WTC11 (cell line): ENCODE measurements at regions not wholly inside any gene's neighbourhood (a gene's known extent, or its start where the extent isn't known, plus 50 kb on each side); places are given as distances from the start of the nearest gene placed in this dataset.

Source experiments
- ELF4 ChIP-seq: sonication (generic); formaldehyde crosslinking; IDR thresholded peaks from 2 replicates; pipeline ENCODE4 v1.8.1; 2022; ENCODE audit warnings: low read depth, mild to moderate bottlenecking, moderate library complexity, missing genetic modification reagents
- FOXP1 ChIP-seq: sonication (generic); formaldehyde crosslinking; IDR thresholded peaks from 2 replicates; pipeline ENCODE4 v1.8.0; 2022; ENCODE audit warnings: missing genetic modification reagents, mild to moderate bottlenecking, moderate library complexity, borderline replicate concordance
- NFATC4 ChIP-seq: fragments of 250-450 bp; sonication (Bioruptor Pico); IDR thresholded peaks from 2 replicates; pipeline ENCODE4 v1.9.0; 2021; ENCODE audit warnings: mild to moderate bottlenecking
- NFYB ChIP-seq: sonication (generic); formaldehyde crosslinking; conservative IDR thresholded peaks from 2 replicates; pipeline ENCODE4 v1.8.0; 2022; ENCODE audit warnings: low read depth, missing genetic modification reagents
- NR1H2 ChIP-seq: sonication (generic); formaldehyde crosslinking; IDR thresholded peaks from 2 replicates; pipeline ENCODE4 v1.9.0; 2021; ENCODE audit warnings: mild to moderate bottlenecking, moderate library complexity, missing genetic modification reagents
- NR3C1 ChIP-seq: sonication (generic); formaldehyde crosslinking; conservative IDR thresholded peaks from 2 replicates; pipeline ENCODE4 v1.8.1; 2023; ENCODE audit warnings: low read depth, mild to moderate bottlenecking, missing genetic modification reagents
- TCF7 ChIP-seq: sonication (generic); formaldehyde crosslinking; IDR thresholded peaks from 2 replicates; pipeline ENCODE4 v1.8.0; 2022; ENCODE audit warnings: mild to moderate bottlenecking, low read depth, missing genetic modification reagents, moderate library complexity
- TEAD4 ChIP-seq: sonication (generic); formaldehyde crosslinking; IDR thresholded peaks from 2 replicates; pipeline ENCODE4 v1.8.0; 2022; ENCODE audit warnings: mild to moderate bottlenecking, missing genetic modification reagents
- TF ChIP-seq, protein P1 (sequence below): fragments of 200-600 bp; IDR thresholded peaks from 2 replicates; pipeline ENCODE4 v1.8.0; 2022; ENCODE audit warnings: antibody characterized with exemption
- TF ChIP-seq, protein P2 (sequence below): sonication (generic); formaldehyde crosslinking; IDR thresholded peaks from 2 replicates; pipeline ENCODE4 v1.8.1; 2022; ENCODE audit warnings: mild to moderate bottlenecking, missing genetic modification reagents, moderate library complexity, borderline replicate concordance
- TF ChIP-seq, protein P3 (sequence below): fragments of 250-450 bp; sonication (Bioruptor Pico); IDR thresholded peaks from 2 replicates; pipeline ENCODE4 v1.9.0; 2021; ENCODE audit warnings: mild to moderate bottlenecking
- TF ChIP-seq, protein P4 (sequence below): sonication (generic); formaldehyde crosslinking; IDR thresholded peaks from 2 replicates; pipeline ENCODE4 v1.8.0; 2022; ENCODE audit warnings: missing genetic modification reagents
- TF ChIP-seq, protein P5 (sequence below): sonication (generic); formaldehyde crosslinking; IDR thresholded peaks from 2 replicates; pipeline ENCODE4 v1.8.0; 2022; ENCODE audit warnings: mild to moderate bottlenecking, missing genetic modification reagents
- TF ChIP-seq, protein P6 (sequence below): fragments of 250-450 bp; sonication (Bioruptor Pico); IDR thresholded peaks from 2 replicates; pipeline ENCODE4 v2.1.2; 2022; ENCODE audit warnings: mild to moderate bottlenecking, moderate library complexity

DNA sequence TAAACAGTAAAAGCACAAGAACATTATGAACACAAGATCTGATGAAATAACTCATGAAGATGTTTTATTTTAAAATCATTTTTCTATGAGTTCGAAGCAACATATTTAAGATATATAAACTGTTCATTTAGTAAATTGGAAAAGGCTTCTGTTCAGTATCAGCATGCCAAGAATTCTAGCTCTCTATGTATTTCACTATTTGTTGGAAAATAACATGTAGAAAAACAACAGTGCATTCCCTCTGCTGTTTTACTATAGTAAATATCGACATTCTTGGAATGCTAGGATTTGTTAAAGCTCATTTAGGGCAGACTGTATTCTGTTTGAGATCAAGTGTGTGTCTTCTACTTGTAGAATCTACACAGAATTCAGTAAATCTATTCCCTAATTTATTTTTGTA, 750.2 kb downstream of the CCDC85A start:
- TF ChIP-seq, protein P1, sequence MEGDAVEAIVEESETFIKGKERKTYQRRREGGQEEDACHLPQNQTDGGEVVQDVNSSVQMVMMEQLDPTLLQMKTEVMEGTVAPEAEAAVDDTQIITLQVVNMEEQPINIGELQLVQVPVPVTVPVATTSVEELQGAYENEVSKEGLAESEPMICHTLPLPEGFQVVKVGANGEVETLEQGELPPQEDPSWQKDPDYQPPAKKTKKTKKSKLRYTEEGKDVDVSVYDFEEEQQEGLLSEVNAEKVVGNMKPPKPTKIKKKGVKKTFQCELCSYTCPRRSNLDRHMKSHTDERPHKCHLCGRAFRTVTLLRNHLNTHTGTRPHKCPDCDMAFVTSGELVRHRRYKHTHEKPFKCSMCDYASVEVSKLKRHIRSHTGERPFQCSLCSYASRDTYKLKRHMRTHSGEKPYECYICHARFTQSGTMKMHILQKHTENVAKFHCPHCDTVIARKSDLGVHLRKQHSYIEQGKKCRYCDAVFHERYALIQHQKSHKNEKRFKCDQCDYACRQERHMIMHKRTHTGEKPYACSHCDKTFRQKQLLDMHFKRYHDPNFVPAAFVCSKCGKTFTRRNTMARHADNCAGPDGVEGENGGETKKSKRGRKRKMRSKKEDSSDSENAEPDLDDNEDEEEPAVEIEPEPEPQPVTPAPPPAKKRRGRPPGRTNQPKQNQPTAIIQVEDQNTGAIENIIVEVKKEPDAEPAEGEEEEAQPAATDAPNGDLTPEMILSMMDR, result no peak
- no peak for TF ChIP-seq NFYB (CRISPR knock-in tag)
- TF ChIP-seq NR1H2 (CRISPR knock-in tag), result no peak
- TF ChIP-seq, protein P2, sequence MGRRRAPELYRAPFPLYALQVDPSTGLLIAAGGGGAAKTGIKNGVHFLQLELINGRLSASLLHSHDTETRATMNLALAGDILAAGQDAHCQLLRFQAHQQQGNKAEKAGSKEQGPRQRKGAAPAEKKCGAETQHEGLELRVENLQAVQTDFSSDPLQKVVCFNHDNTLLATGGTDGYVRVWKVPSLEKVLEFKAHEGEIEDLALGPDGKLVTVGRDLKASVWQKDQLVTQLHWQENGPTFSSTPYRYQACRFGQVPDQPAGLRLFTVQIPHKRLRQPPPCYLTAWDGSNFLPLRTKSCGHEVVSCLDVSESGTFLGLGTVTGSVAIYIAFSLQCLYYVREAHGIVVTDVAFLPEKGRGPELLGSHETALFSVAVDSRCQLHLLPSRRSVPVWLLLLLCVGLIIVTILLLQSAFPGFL (CRISPR knock-in tag), result no peak
- TF ChIP-seq NFATC4 (CRISPR knock-in tag), result no peak
- TF ChIP-seq, protein P3, sequence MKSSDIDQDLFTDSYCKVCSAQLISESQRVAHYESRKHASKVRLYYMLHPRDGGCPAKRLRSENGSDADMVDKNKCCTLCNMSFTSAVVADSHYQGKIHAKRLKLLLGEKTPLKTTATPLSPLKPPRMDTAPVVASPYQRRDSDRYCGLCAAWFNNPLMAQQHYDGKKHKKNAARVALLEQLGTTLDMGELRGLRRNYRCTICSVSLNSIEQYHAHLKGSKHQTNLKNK (CRISPR knock-in tag), result no peak
- TF ChIP-seq TEAD4 (CRISPR knock-in tag), result no peak
- no peak for TF ChIP-seq NR3C1 (CRISPR knock-in tag)
- TF ChIP-seq, protein P4, sequence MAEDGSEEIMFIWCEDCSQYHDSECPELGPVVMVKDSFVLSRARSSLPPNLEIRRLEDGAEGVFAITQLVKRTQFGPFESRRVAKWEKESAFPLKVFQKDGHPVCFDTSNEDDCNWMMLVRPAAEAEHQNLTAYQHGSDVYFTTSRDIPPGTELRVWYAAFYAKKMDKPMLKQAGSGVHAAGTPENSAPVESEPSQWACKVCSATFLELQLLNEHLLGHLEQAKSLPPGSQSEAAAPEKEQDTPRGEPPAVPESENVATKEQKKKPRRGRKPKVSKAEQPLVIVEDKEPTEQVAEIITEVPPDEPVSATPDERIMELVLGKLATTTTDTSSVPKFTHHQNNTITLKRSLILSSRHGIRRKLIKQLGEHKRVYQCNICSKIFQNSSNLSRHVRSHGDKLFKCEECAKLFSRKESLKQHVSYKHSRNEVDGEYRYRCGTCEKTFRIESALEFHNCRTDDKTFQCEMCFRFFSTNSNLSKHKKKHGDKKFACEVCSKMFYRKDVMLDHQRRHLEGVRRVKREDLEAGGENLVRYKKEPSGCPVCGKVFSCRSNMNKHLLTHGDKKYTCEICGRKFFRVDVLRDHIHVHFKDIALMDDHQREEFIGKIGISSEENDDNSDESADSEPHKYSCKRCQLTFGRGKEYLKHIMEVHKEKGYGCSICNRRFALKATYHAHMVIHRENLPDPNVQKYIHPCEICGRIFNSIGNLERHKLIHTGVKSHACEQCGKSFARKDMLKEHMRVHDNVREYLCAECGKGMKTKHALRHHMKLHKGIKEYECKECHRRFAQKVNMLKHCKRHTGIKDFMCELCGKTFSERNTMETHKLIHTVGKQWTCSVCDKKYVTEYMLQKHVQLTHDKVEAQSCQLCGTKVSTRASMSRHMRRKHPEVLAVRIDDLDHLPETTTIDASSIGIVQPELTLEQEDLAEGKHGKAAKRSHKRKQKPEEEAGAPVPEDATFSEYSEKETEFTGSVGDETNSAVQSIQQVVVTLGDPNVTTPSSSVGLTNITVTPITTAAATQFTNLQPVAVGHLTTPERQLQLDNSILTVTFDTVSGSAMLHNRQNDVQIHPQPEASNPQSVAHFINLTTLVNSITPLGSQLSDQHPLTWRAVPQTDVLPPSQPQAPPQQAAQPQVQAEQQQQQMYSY (CRISPR knock-in tag), result no peak
- TF ChIP-seq FOXP1, result no peak
- TF ChIP-seq, protein P5, sequence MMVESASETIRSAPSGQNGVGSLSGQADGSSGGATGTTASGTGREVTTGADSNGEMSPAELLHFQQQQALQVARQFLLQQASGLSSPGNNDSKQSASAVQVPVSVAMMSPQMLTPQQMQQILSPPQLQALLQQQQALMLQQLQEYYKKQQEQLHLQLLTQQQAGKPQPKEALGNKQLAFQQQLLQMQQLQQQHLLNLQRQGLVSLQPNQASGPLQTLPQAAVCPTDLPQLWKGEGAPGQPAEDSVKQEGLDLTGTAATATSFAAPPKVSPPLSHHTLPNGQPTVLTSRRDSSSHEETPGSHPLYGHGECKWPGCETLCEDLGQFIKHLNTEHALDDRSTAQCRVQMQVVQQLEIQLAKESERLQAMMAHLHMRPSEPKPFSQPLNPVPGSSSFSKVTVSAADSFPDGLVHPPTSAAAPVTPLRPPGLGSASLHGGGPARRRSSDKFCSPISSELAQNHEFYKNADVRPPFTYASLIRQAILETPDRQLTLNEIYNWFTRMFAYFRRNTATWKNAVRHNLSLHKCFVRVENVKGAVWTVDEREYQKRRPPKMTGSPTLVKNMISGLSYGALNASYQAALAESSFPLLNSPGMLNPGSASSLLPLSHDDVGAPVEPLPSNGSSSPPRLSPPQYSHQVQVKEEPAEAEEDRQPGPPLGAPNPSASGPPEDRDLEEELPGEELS, result no peak
- no peak for TF ChIP-seq TCF7
- no peak for TF ChIP-seq ELF4 (CRISPR knock-in tag)
- TF ChIP-seq, protein P6, sequence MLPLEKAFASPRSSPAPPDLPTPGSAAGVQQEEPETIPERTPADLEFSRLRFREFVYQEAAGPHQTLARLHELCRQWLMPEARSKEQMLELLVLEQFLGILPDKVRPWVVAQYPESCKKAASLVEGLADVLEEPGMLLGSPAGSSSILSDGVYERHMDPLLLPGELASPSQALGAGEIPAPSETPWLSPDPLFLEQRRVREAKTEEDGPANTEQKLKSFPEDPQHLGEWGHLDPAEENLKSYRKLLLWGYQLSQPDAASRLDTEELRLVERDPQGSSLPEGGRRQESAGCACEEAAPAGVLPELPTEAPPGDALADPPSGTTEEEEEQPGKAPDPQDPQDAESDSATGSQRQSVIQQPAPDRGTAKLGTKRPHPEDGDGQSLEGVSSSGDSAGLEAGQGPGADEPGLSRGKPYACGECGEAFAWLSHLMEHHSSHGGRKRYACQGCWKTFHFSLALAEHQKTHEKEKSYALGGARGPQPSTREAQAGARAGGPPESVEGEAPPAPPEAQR (CRISPR knock-in tag), result no peak
